Cardiac muscle cell (in vitro differentiated cells and primary cell): ENCODE measurements at regions not wholly inside any gene's neighbourhood (a gene's known extent, or its start where the extent isn't known, plus 50 kb on each side); places are given as distances from the start of the nearest gene placed in this dataset.

ENCODE experiments used
- DNase-seq, 2 donors: peaks; one replicate each; pipeline versions ENCODE4 v3.0.0 to v3.0.0-alpha.2; 2010 to 2017; ENCODE audit warnings: low read depth in 1 of 2, low spot score in 1 of 2
- H3K27ac ChIP-seq: fragments of 200-600 bp; sonication (generic); 2 replicates; pipeline ENCODE4 v1.5.1; 2016
- H3K27me3 ChIP-seq: fragments of 200-600 bp; sonication (generic); 2 replicates; pipeline ENCODE4 v1.6.0; 2016; ENCODE audit warnings: control low read depth
- H3K36me3 ChIP-seq: fragments of 200-600 bp; sonication (generic); 2 replicates; pipeline ENCODE4 v1.5.1; 2016; ENCODE audit warnings: control low read depth
- H3K4me1 ChIP-seq: fragments of 200-600 bp; sonication (generic); 2 replicates; pipeline ENCODE4 v1.8.1; 2017; ENCODE audit warnings: low read depth, mild to moderate bottlenecking, mixed run types
- H3K4me3 ChIP-seq: fragments of 200-600 bp; sonication (generic); 2 replicates; pipeline ENCODE4 v1.5.1; 2016; ENCODE audit warnings: mild to moderate bottlenecking
- H3K9me3 ChIP-seq: fragments of 200-600 bp; sonication (generic); 2 replicates; pipeline ENCODE4 v1.5.1; 2017; ENCODE audit warnings: low read depth, mild to moderate bottlenecking, control low read depth
- TF ChIP-seq, protein P1 (sequence below): IDR thresholded peaks from 2 replicates; pipeline ENCODE4 v1.5.1; 2012; ENCODE audit warnings: low read depth, mild to moderate bottlenecking, low read length

- no peak overlapping the region for H3K27ac ChIP-seq
- H3K36me3 ChIP-seq: no peaks in the 10 kb centered on the region
- no peaks in the 10 kb centered on the region for H3K27me3 ChIP-seq
- TF ChIP-seq, protein P1, sequence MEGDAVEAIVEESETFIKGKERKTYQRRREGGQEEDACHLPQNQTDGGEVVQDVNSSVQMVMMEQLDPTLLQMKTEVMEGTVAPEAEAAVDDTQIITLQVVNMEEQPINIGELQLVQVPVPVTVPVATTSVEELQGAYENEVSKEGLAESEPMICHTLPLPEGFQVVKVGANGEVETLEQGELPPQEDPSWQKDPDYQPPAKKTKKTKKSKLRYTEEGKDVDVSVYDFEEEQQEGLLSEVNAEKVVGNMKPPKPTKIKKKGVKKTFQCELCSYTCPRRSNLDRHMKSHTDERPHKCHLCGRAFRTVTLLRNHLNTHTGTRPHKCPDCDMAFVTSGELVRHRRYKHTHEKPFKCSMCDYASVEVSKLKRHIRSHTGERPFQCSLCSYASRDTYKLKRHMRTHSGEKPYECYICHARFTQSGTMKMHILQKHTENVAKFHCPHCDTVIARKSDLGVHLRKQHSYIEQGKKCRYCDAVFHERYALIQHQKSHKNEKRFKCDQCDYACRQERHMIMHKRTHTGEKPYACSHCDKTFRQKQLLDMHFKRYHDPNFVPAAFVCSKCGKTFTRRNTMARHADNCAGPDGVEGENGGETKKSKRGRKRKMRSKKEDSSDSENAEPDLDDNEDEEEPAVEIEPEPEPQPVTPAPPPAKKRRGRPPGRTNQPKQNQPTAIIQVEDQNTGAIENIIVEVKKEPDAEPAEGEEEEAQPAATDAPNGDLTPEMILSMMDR: no peak
- no peaks in the 10 kb centered on the region for H3K9me3 ChIP-seq
- H3K4me3 ChIP-seq: no peak overlapping the region
- H3K4me1 ChIP-seq: no peaks in the 10 kb centered on the region
- no peak for DNase-seq
Measured at GRCh38 chr1:209105701-209106100, 477.8 kb upstream of the CAMK1G start.

DNA sequence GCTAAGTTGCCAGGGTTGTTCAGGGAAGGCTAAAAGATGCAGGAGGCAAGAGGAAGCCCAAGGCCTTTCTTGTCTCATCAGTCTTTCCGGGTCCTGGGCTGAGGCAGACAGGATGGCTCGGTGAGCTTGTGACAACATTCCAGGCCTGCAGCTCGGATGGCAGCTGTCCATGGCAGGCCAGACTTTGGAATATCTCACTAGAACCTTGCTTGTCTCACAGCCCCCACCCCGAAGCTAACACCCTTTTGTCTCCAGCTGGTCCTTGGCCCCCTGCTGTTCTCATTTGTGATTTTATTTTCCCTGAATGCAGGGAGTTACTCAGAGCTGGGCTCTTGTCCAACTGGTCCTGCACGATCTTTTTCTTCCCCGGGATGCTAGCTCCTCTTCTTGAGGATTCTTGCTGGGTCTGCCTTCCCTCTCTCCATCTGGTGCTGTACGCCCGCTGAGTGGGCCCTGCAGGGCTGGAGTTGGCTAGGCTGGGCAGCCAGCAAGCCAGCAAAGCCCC, 477.2 kb upstream of the CAMK1G start:
- DNase-seq: peak in 1 of 2 donors; percentile 10
- H3K27me3 ChIP-seq: no peaks in the 10 kb centered on the region
- TF ChIP-seq, protein P1: no peak
- H3K9me3 ChIP-seq: no peaks in the 10 kb centered on the region
- no peak overlapping the region for H3K4me3 ChIP-seq
- no peaks in the 10 kb centered on the region for H3K36me3 ChIP-seq
- H3K27ac ChIP-seq: no peak overlapping the region
- no peaks in the 10 kb centered on the region for H3K4me1 ChIP-seq

DNA sequence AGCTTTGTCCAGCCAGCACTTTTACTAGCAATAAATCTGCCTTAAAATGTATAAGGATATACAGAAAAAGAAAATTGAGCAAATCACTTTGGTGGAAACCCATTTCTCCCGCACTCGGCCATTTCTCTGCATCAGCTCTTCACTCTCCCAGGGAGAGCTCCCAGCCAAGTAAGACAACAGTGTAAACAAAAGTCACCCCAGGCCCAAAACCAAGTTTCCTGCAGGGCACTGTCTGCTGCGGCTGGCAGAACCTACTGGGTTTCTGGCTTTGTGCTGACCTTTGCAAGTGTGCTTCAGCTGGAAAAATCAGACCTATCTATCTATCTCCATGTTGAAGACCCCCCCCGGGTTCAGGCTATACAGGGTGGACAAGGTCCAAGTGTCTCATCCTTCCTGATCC, 476.7 kb upstream of the CAMK1G start:
- no peak overlapping the region for H3K4me3 ChIP-seq
- H3K36me3 ChIP-seq: no peaks in the 10 kb centered on the region

GRCh38 chr1:209107535-209107934, 476.0 kb upstream of the CAMK1G start:
- Histone ChIP-seq H3K4me1 (no peaks in the 10 kb centered on the region), H3K36me3 (no peaks in the 10 kb centered on the region), H3K9me3 (no peaks in the 10 kb centered on the region), H3K27ac (no peak overlapping the region), H3K27me3 (no peaks in the 10 kb centered on the region), H3K4me3 (no peak overlapping the region)
- DNase-seq: no peak
- TF ChIP-seq, protein P1: no peak

More for the DNA sequence above, 476.7 kb upstream of the CAMK1G start:
- H3K4me1 ChIP-seq: no peaks in the 10 kb centered on the region
- TF ChIP-seq, protein P1: no peak
- no peak for DNase-seq
- no peaks in the 10 kb centered on the region for H3K27me3 ChIP-seq
- H3K9me3 ChIP-seq: no peaks in the 10 kb centered on the region
- H3K27ac ChIP-seq: no peak overlapping the region

GRCh38 chr1:209109001-209109785, 474.3 kb upstream of the CAMK1G start:
- Histone ChIP-seq H3K9me3 (no peaks in the 10 kb centered on the region), H3K36me3 (no peaks in the 10 kb centered on the region), H3K4me1 (no peaks in the 10 kb centered on the region), H3K27ac (no peak overlapping the region), H3K4me3 (no peak overlapping the region), H3K27me3 (no peaks in the 10 kb centered on the region)
- DNase-seq: no peak
- TF ChIP-seq, protein P1: no peak
